DMS153 (cell line): ENCODE measurements at regions not wholly inside any gene's neighbourhood (a gene's known extent, or its start where the extent isn't known, plus 50 kb on each side); places are given as distances from the start of the nearest gene placed in this dataset.

Source experiments
- DNase-seq: peaks from one replicate; lab custom pipeline; 2025; lab: John Stamatoyannopoulos, UW

GRCh38 chrX:99717716-99718115, 692.4 kb downstream of the PCDH19 start:
- no peak for DNase-seq

- no peak for DNase-seq
Measured at GRCh38 chrX:99705701-99706100, 704.4 kb downstream of the PCDH19 start.

- no peak for DNase-seq
Measured at GRCh38 chrX:99703473-99703872, 706.6 kb downstream of the PCDH19 start.

- no peak for DNase-seq
Measured at GRCh38 chrX:99698451-99698850, 711.6 kb downstream of the PCDH19 start.

GRCh38 chrX:99663136-99663535, 746.9 kb downstream of the PCDH19 start:
- DNase-seq, result no peak

- no peak for DNase-seq
Measured at GRCh38 chrX:99654188-99654587, 755.9 kb downstream of the PCDH19 start.

GRCh38 chrX:99653352-99653751, 756.7 kb downstream of the PCDH19 start:
- DNase-seq, result no peak

- no peak for DNase-seq
Measured at GRCh38 chrX:99613041-99613440, 797.0 kb downstream of the PCDH19 start.

GRCh38 chrX:99603091-99603814, 806.8 kb downstream of the PCDH19 start:
- no peak for DNase-seq

- no peak for DNase-seq
Measured at GRCh38 chrX:99602107-99602506, 808.0 kb downstream of the PCDH19 start.

- no peak for DNase-seq
Measured at GRCh38 chrX:99588936-99589335, 821.1 kb downstream of the PCDH19 start.

GRCh38 chrX:99572711-99573110, 837.4 kb downstream of the PCDH19 start:
- no peak for DNase-seq

- no peak for DNase-seq
Measured at GRCh38 chrX:99549381-99549780, 860.7 kb downstream of the PCDH19 start.

- DNase-seq, result no peak
Measured at GRCh38 chrX:99522450-99522849, 887.6 kb downstream of the PCDH19 start.

- no peak for DNase-seq
Measured at GRCh38 chrX:99507768-99508167, 902.3 kb downstream of the PCDH19 start.

- DNase-seq, result no peak
Measured at GRCh38 chrX:99495453-99495852, 914.6 kb downstream of the PCDH19 start.

- no peak for DNase-seq
Measured at GRCh38 chrX:99494668-99495067, 915.4 kb downstream of the PCDH19 start.

GRCh38 chrX:99480728-99481127, 929.3 kb downstream of the PCDH19 start:
- DNase-seq, result no peak

- DNase-seq, result no peak
Measured at GRCh38 chrX:99469439-99469838, 940.6 kb downstream of the PCDH19 start.

- DNase-seq, result no peak
Measured at GRCh38 chrX:99468993-99469392, 941.1 kb downstream of the PCDH19 start.

- no peak for DNase-seq
Measured at GRCh38 chrX:99461223-99461622, 948.9 kb downstream of the PCDH19 start.

- no peak for DNase-seq
Measured at GRCh38 chrX:99445336-99445735, 964.7 kb downstream of the PCDH19 start.

GRCh38 chrX:99421796-99422195, 988.3 kb downstream of the PCDH19 start:
- DNase-seq, result no peak

- no peak for DNase-seq
Measured at GRCh38 chrX:99415470-99415869, 994.6 kb downstream of the PCDH19 start.
